ENCODE measurements at regions not wholly inside any gene's neighbourhood (a gene's known extent, or its start where the extent isn't known, plus 50 kb on each side); places are given as distances from the start of the nearest gene placed in this dataset.

- Mint-ChIP-seq H3K9me3 (peaks cover 0 to 9% (median 5%) of the 10 kb centered on the region in 7 donors), H3K4me3 (no peak overlapping the region), H3K27me3 (ENCODE audit: low read depth in 3 of 3) (no peaks in the 10 kb centered on the region), H3K36me3 (no peaks in the 10 kb centered on the region), H3K27ac (no peak overlapping the region), H3K4me1 (no peaks in the 10 kb centered on the region)
- Histone ChIP-seq H3K79me2 (ENCODE audit: insufficient read depth, low read length) (no peaks in the 10 kb centered on the region), H3K27ac (ENCODE audit: low read depth in 1 of 2, low read length in 2 of 2) (no peak overlapping the region), H3K4me2 (replicated peaks; ENCODE audit: extremely low read depth, low read length, poor library complexity, severe bottlenecking) (no peak overlapping the region), H3K4me1 (ENCODE audit: control insufficient read depth in 1 of 2, insufficient read depth in 2 of 2, low read length in 2 of 2) (no peaks in the 10 kb centered on the region), H3K27me3 (ENCODE audit: control insufficient read depth in 2 of 2, insufficient read depth in 2 of 2, low read length in 2 of 2) (no peaks in the 10 kb centered on the region), H2AFZ (ENCODE audit: insufficient read depth, low read depth, low read length, poor library complexity, severe bottlenecking) (no peak overlapping the region), H4K20me1 (ENCODE audit: insufficient read depth, low read length) (no peaks in the 10 kb centered on the region), H3K36me3 (replicated peaks in 1 of 2; ENCODE audit: control insufficient read depth in 1 of 2, insufficient read depth in 2 of 2, low read length in 2 of 2) (no peaks in the 10 kb centered on the region), H3K9ac (ENCODE audit: insufficient read depth, low read length, poor library complexity, severe bottlenecking) (no peak overlapping the region), H3K9me3 (replicated peaks in 1 of 2; ENCODE audit: control insufficient read depth in 1 of 2, insufficient read depth in 1 of 2, low read length in 2 of 2) (peaks cover 4 to 9% of the 10 kb centered on the region in 2 donors), H3K4me3 (replicated peaks in 1 of 3; ENCODE audit: low read depth in 2 of 3, low read length in 3 of 3) (no peak overlapping the region)
- intact Hi-C loops (cut with micrococcal nuclease): no loop called here
- DNase-seq: no peak
- TF ChIP-seq CTCF (IDR thresholded peaks at IDR 0.05): no peak
- no CpG with 5 or more reads among the region's 2 CpGs for WGBS (ENCODE audit: insufficient coverage)
Observed at GRCh38 chr9:73497796-73498195, 346.1 kb downstream of the ANXA1 start.

GRCh38 chr9:73515216-73515615, 363.6 kb downstream of the ANXA1 start:
- WGBS (ENCODE audit: insufficient coverage): no CpG with 5 or more reads among the region's 4 CpGs

More at GRCh38 chr9:73515216-73515615, 363.6 kb downstream of the ANXA1 start:
- H3K27me3 Mint-ChIP-seq (ENCODE audit: low read depth in 3 of 3): peaks cover 0 to 2% (median 0%) of the 10 kb centered on the region in 3 donors
- no peaks in the 10 kb centered on the region for H3K4me1 Mint-ChIP-seq
- H3K27ac ChIP-seq (ENCODE audit: low read depth in 1 of 2, low read length in 2 of 2): no peak overlapping the region
- no peak overlapping the region for H3K9ac ChIP-seq (ENCODE audit: insufficient read depth, low read length, poor library complexity, severe bottlenecking)
- intact Hi-C loops (cut with micrococcal nuclease): no loop called here
- no peaks in the 10 kb centered on the region for H3K79me2 ChIP-seq (ENCODE audit: insufficient read depth, low read length)
- TF ChIP-seq CTCF (IDR thresholded peaks at IDR 0.05): no peak
- H3K4me3 Mint-ChIP-seq: no peak overlapping the region
- H3K4me1 ChIP-seq (ENCODE audit: control insufficient read depth in 1 of 2, insufficient read depth in 2 of 2, low read length in 2 of 2): no peaks in the 10 kb centered on the region
- no peak overlapping the region for H3K4me3 ChIP-seq (replicated peaks in 1 of 3; ENCODE audit: low read depth in 2 of 3, low read length in 3 of 3)
- H3K9me3 ChIP-seq (replicated peaks in 1 of 2; ENCODE audit: control insufficient read depth in 1 of 2, insufficient read depth in 1 of 2, low read length in 2 of 2): no peaks in the 10 kb centered on the region
- no peaks in the 10 kb centered on the region for H3K36me3 Mint-ChIP-seq
- H3K9me3 Mint-ChIP-seq: no peaks in the 10 kb centered on the region
- no peak overlapping the region for H3K27ac Mint-ChIP-seq
- no peaks in the 10 kb centered on the region for H4K20me1 ChIP-seq (ENCODE audit: insufficient read depth, low read length)
- no peaks in the 10 kb centered on the region for H3K36me3 ChIP-seq (replicated peaks in 1 of 2; ENCODE audit: control insufficient read depth in 1 of 2, insufficient read depth in 2 of 2, low read length in 2 of 2)
- DNase-seq: no peak
- H3K4me2 ChIP-seq (replicated peaks; ENCODE audit: extremely low read depth, low read length, poor library complexity, severe bottlenecking): no peak overlapping the region
- H3K27me3 ChIP-seq (ENCODE audit: control insufficient read depth in 2 of 2, insufficient read depth in 2 of 2, low read length in 2 of 2): no peaks in the 10 kb centered on the region
- H2AFZ ChIP-seq (ENCODE audit: insufficient read depth, low read depth, low read length, poor library complexity, severe bottlenecking): no peak overlapping the region

Measured in CD14-positive monocyte (primary cell).